PC-9 (cell line): ENCODE measurements at regions not wholly inside any gene's neighbourhood (a gene's known extent, or its start where the extent isn't known, plus 50 kb on each side); places are given as distances from the start of the nearest gene placed in this dataset.

Source experiments
- BruUV-seq: library from RNA; stranded (reverse); fragments of 400-500 nt; replicated peaks from 2 replicates; lab custom pipeline; 2021; lab: Mats Ljungman, UMichigan
- CTCF ChIA-PET: fragments of 300-600 bp; sonication (Branson Sonifier 250); formaldehyde crosslinking; loops from one replicate; lab custom pipeline; 2022; ENCODE audit warnings: antibody characterized with exemption; lab: Charles Lee
- POLR2A ChIA-PET: fragments of 300-600 bp; sonication (Branson Sonifier 250); formaldehyde crosslinking; loops from one replicate; lab custom pipeline; 2022; ENCODE audit warnings: antibody characterized with exemption; ENCODE audit not compliant: unreplicated experiment; lab: Charles Lee
- DNase-seq, 2 experiments: peaks; one replicate each; pipeline versions ENCODE4 v3.0.0 to v3.0.0-alpha.2; 2015 to 2022; ENCODE audit warnings: mixed read lengths in 1 of 2
- H2AFZ ChIP-seq: fragments of 200-600 bp; sonication (generic); 2 replicates; pipeline ENCODE4 v1.8.1; 2017; ENCODE audit warnings: antibody characterized with exemption
- H3F3A ChIP-seq: fragments of 200-600 bp; sonication (generic); 2 replicates; pipeline ENCODE4 v1.8.1; 2017; ENCODE audit warnings: antibody characterized with exemption, mild to moderate bottlenecking, low read depth; ENCODE audit not compliant: insufficient read depth
- H3K27ac ChIP-seq: fragments of 200-600 bp; sonication (generic); 2 replicates; pipeline ENCODE4 v1.6.1; 2016; ENCODE audit warnings: mixed run types
- H3K27me3 ChIP-seq: fragments of 200-600 bp; sonication (generic); 2 replicates; pipeline ENCODE4 v1.6.1; 2016; ENCODE audit warnings: low read depth, mixed run types; ENCODE audit not compliant: insufficient read depth
- H3K36me3 ChIP-seq: fragments of 200-600 bp; sonication (generic); 2 replicates; pipeline ENCODE4 v1.6.1; 2016; ENCODE audit warnings: low read depth, mixed run types
- H3K4me1 ChIP-seq: fragments of 200-600 bp; sonication (generic); replicated peaks from 2 replicates; pipeline ENCODE4 v1.6.1; 2016; ENCODE audit warnings: mixed run types; ENCODE audit not compliant: insufficient read depth
- H3K4me2 ChIP-seq: fragments of 200-600 bp; sonication (generic); 2 replicates; pipeline ENCODE4 v1.6.1; 2017; ENCODE audit warnings: mixed run types
- H3K4me3 ChIP-seq: fragments of 200-600 bp; sonication (generic); 2 replicates; pipeline ENCODE4 v1.6.1; 2016; ENCODE audit warnings: mixed run types
- H3K79me2 ChIP-seq: fragments of 200-600 bp; sonication (generic); 2 replicates; pipeline ENCODE4 v1.6.1; 2017; ENCODE audit warnings: low read depth, mixed run types
- H3K9me2 ChIP-seq: fragments of 200-600 bp; sonication (generic); 2 replicates; pipeline ENCODE4 v1.8.1; 2017; ENCODE audit warnings: mild to moderate bottlenecking; ENCODE audit not compliant: insufficient read depth
- H3K9me3 ChIP-seq: fragments of 200-600 bp; sonication (generic); 2 replicates; pipeline ENCODE4 v1.8.1; 2016; ENCODE audit warnings: low read depth; ENCODE audit not compliant: insufficient read depth
- H4K20me1 ChIP-seq: fragments of 200-600 bp; sonication (generic); 2 replicates; pipeline ENCODE4 v1.8.1; 2017; ENCODE audit not compliant: insufficient read depth
- EZH2 ChIP-seq: fragments of 200-600 bp; sonication (generic); IDR thresholded peaks from 2 replicates; pipeline ENCODE4 v1.8.0; 2017; ENCODE audit warnings: antibody characterized with exemption, low read depth
- intact Hi-C: fragments of 100-400 bp; cut with micrococcal nuclease; formaldehyde crosslinking; loops from one replicate; pipeline ENCODE4 v1.10.0; 2022; ENCODE audit not compliant: unreplicated experiment
- TF ChIP-seq, protein P1 (sequence below): fragments of 200-600 bp; sonication (generic); conservative IDR thresholded peaks from 2 replicates; pipeline ENCODE4 v1.6.1; 2017; ENCODE audit warnings: mixed run types, antibody characterized with exemption, mild to moderate bottlenecking, moderate library complexity

DNA sequence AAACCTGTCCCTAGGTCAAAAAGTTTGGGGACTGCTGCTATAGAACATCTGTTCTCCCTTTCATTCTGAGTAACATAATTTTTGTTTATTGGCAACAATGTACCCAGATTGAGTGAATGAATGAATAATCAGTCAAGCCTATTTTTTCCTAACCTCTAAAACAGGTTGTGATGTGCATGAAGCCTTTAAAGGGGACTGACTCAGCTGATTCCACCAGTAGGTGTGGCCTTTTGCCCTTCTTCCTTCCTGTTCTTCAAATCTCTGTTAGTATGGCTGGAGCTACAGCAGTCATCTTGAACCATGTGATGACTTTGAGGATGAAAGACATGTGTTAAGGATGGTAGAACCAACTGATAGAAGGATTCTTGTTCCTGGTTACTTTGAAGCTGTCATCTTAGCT, 476.1 kb downstream of the NUF2 start:
- no peaks in the 10 kb centered on the region for H3F3A ChIP-seq
- no peak for TF ChIP-seq EZH2
- TF ChIP-seq, protein P1, sequence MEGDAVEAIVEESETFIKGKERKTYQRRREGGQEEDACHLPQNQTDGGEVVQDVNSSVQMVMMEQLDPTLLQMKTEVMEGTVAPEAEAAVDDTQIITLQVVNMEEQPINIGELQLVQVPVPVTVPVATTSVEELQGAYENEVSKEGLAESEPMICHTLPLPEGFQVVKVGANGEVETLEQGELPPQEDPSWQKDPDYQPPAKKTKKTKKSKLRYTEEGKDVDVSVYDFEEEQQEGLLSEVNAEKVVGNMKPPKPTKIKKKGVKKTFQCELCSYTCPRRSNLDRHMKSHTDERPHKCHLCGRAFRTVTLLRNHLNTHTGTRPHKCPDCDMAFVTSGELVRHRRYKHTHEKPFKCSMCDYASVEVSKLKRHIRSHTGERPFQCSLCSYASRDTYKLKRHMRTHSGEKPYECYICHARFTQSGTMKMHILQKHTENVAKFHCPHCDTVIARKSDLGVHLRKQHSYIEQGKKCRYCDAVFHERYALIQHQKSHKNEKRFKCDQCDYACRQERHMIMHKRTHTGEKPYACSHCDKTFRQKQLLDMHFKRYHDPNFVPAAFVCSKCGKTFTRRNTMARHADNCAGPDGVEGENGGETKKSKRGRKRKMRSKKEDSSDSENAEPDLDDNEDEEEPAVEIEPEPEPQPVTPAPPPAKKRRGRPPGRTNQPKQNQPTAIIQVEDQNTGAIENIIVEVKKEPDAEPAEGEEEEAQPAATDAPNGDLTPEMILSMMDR = no peak
- no peaks in the 10 kb centered on the region for H3K4me1 ChIP-seq
- H3K79me2 ChIP-seq = no peaks in the 10 kb centered on the region
- H3K9me2 ChIP-seq = no peaks in the 10 kb centered on the region
- no peaks in the 10 kb centered on the region for H3K27me3 ChIP-seq
- no peaks in the 10 kb centered on the region for H3K9me3 ChIP-seq
- no peak overlapping the region for H2AFZ ChIP-seq
- POLR2A ChIA-PET = no interaction called here
- no peak overlapping the region for H3K4me3 ChIP-seq
- no TSS peak for BruUV-seq
- no peak for DNase-seq
- H3K4me2 ChIP-seq = no peak overlapping the region
- no peaks in the 10 kb centered on the region for H3K36me3 ChIP-seq
- H3K27ac ChIP-seq = no peak overlapping the region
- CTCF ChIA-PET = no interaction called here
- no peaks in the 10 kb centered on the region for H4K20me1 ChIP-seq
- intact Hi-C loops = no loop called here

DNA sequence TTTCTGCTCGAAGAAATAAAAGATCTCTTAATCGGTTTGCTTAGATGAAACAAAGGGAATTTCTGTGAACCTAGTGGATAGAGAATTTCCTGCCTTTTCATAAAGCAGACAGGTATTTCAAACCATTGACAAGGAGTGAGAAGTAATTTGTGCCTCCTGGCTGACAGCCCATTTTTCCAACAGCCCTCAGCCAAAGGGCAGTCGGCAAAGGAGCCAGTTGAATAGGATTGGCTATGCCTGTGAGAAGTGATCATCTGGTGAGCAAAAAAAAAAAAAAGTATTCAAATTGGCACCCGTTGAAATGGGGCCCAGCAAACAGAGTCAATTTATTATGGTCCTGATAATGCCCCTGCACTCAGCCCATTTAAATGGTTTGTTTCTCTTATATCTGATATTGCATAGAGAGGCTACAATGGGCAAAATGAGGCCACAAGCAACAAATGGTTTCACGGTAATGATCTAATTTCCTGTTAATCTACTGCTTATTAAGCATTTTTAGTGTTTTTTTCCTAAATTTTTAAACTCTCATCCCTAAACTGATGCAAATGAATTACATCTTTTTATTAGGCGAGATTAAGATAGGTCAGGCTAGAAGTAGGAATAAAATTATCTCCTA, 477.5 kb downstream of the NUF2 start:
- Histone ChIP-seq H3F3A (no peaks in the 10 kb centered on the region), H3K4me1 (no peaks in the 10 kb centered on the region), H3K9me3 (no peaks in the 10 kb centered on the region), H3K27me3 (no peaks in the 10 kb centered on the region), H3K4me3 (no peak overlapping the region), H3K36me3 (no peaks in the 10 kb centered on the region), H3K4me2 (no peak overlapping the region), H4K20me1 (no peaks in the 10 kb centered on the region), H3K79me2 (no peaks in the 10 kb centered on the region), H3K27ac (no peak overlapping the region), H3K9me2 (no peaks in the 10 kb centered on the region), H2AFZ (no peak overlapping the region)
- CTCF ChIA-PET = no interaction called here
- no peak for DNase-seq
- intact Hi-C loops = no loop called here
- no TSS peak for BruUV-seq
- TF ChIP-seq EZH2 = no peak
- TF ChIP-seq, protein P1 = no peak
- POLR2A ChIA-PET = no interaction called here

DNA sequence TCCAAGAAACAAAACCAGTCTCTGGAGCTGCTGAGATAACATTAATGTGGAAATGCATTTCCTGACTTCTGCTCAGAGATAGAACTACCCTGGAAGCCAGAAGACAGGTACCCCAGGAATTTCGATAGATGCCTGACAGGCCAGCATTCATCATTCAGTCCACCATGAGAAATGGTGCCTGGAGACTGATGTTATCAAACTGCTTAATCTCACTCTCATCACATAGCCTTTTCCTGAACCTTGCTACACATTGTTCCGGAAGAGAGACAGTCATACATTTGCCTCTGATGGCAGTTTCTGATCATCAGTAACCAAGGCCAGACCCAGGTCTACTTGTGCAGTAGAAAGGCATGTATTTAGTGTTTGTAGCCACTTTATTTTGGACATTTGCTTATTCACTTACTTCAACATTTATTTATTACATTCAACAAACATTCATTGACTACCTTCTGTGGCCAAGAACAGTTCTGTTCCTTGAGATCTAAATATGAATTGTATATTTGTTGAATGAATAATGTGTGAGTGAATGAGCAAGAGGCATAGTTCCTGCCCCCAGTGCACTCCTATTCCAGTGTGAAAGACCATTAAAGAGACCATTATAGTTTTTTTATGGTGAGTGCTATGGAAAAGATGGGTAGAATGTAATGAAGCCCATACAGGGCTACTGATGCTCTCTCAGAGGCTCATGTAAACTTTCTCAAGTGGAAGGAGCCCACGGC, 485.7 kb downstream of the NUF2 start:
- CTCF ChIA-PET = no interaction called here

More for the DNA sequence above, 485.7 kb downstream of the NUF2 start:
- Histone ChIP-seq H3K9me3 (no peaks in the 10 kb centered on the region), H3K27ac (no peak overlapping the region), H3K9me2 (no peaks in the 10 kb centered on the region; the same call in 1 of the 2 replicates), H3K27me3 (no peaks in the 10 kb centered on the region), H4K20me1 (no peaks in the 10 kb centered on the region), H3F3A (no peaks in the 10 kb centered on the region), H2AFZ (no peak overlapping the region), H3K4me3 (no peak overlapping the region), H3K4me1 (no peaks in the 10 kb centered on the region), H3K36me3 (no peaks in the 10 kb centered on the region), H3K4me2 (no peak overlapping the region), H3K79me2 (no peaks in the 10 kb centered on the region)
- intact Hi-C loops = no loop called here
- no TSS peak for BruUV-seq
- POLR2A ChIA-PET = no interaction called here
- TF ChIP-seq EZH2 = no peak
- TF ChIP-seq, protein P1 = no peak
- DNase-seq = no peak
